Lower lobe of right lung (tissue), 2 donors: ENCODE measurements at regions not wholly inside any gene's neighbourhood (a gene's known extent, or its start where the extent isn't known, plus 50 kb on each side); places are given as distances from the start of the nearest gene placed in this dataset.

Experiments used
- ATAC-seq, 2 donors: fragments of 200-7000 bp; cut with Tn5 transposase; one replicate each; pipeline ENCODE4 v1.9.1; 2020 to 2022; ENCODE audit warnings: mild to moderate bottlenecking in 2 of 2, moderate library complexity in 2 of 2
- DNase-seq: peaks from one replicate; pipeline ENCODE4 v3.0.0-alpha.2; 2020
- H3K27ac ChIP-seq: fragments of 200-600 bp; one replicate; pipeline ENCODE4 v1.8.0; 2022
- H3K27me3 ChIP-seq: fragments of 200-600 bp; one replicate; pipeline ENCODE4 v1.8.0; 2022; ENCODE audit warnings: low read depth
- H3K36me3 ChIP-seq: fragments of 200-600 bp; one replicate; pipeline ENCODE4 v1.8.0; 2022; ENCODE audit warnings: mild to moderate bottlenecking
- H3K4me1 ChIP-seq: fragments of 200-600 bp; one replicate; pipeline ENCODE4 v1.8.0; 2022
- H3K4me3 ChIP-seq: fragments of 200-600 bp; one replicate; pipeline ENCODE4 v1.8.0; 2022; ENCODE audit warnings: mild to moderate bottlenecking
- H3K9me3 ChIP-seq: fragments of 200-600 bp; one replicate; pipeline ENCODE4 v1.8.0; 2022
- CTCF ChIP-seq: fragments of 200-600 bp; IDR thresholded peaks from one replicate; pipeline ENCODE4 v1.8.0; 2022; ENCODE audit warnings: antibody characterized with exemption, mild to moderate bottlenecking
- intact Hi-C: fragments of 100-400 bp; cut with DNase I; formaldehyde crosslinking; loops from one replicate; pipeline ENCODE4 v1.11.0; 2022
- donor health status: DM: no; HTN: yes; CAD: no; lungs with severe emphysema.

- no peak for DNase-seq
- no peak overlapping the region for H3K4me3 ChIP-seq
Measured at GRCh38 chr21:38675182-38675824, 130.4 kb upstream of the ETS2 start.

GRCh38 chr21:38678827-38679226, 126.9 kb upstream of the ETS2 start:
- Histone ChIP-seq H3K4me3 (no peak overlapping the region), H3K9me3 (no peaks in the 10 kb centered on the region), H3K36me3 (no peaks in the 10 kb centered on the region), H3K27me3 (peaks cover 17% of the 10 kb centered on the region), H3K4me1 (peaks cover 17% of the 10 kb centered on the region), H3K27ac (no peak overlapping the region)
- ATAC-seq = no peak
- intact Hi-C loops = no loop called here
- no peak for TF ChIP-seq CTCF
- no peak for DNase-seq

More at GRCh38 chr21:38675182-38675824, 130.4 kb upstream of the ETS2 start:
- no peak overlapping the region for H3K27ac ChIP-seq
- H3K4me1 ChIP-seq = peaks cover 13% of the 10 kb centered on the region
- TF ChIP-seq CTCF = no peak
- no peak for ATAC-seq
- H3K9me3 ChIP-seq = no peaks in the 10 kb centered on the region
- no peaks in the 10 kb centered on the region for H3K36me3 ChIP-seq
- intact Hi-C loops = no loop called here
- H3K27me3 ChIP-seq = peaks cover 6% of the 10 kb centered on the region

GRCh38 chr21:38679534-38679933, 126.2 kb upstream of the ETS2 start:
- no peak for TF ChIP-seq CTCF
- H3K27ac ChIP-seq = no peak overlapping the region
- DNase-seq (no peak), ATAC-seq (peak in 1 of 2 donors; percentile 41)
- H3K4me1 ChIP-seq = peaks cover 17% of the 10 kb centered on the region
- H3K4me3 ChIP-seq = no peak overlapping the region
- no peaks in the 10 kb centered on the region for H3K9me3 ChIP-seq
- peaks cover 17% of the 10 kb centered on the region for H3K27me3 ChIP-seq
- intact Hi-C loops = no loop called here
- H3K36me3 ChIP-seq = no peaks in the 10 kb centered on the region

- Histone ChIP-seq H3K36me3 (no peaks in the 10 kb centered on the region), H3K4me1 (peaks cover 17% of the 10 kb centered on the region), H3K4me3 (no peak overlapping the region), H3K27ac (no peak overlapping the region), H3K27me3 (peaks cover 17% of the 10 kb centered on the region), H3K9me3 (no peaks in the 10 kb centered on the region)
- DNase-seq (no peak), ATAC-seq (no peak)
- no peak for TF ChIP-seq CTCF
- intact Hi-C loops = no loop called here
Measured at GRCh38 chr21:38680401-38680800, 125.3 kb upstream of the ETS2 start.

GRCh38 chr21:38683222-38683621, 122.5 kb upstream of the ETS2 start:
- Histone ChIP-seq H3K36me3 (no peaks in the 10 kb centered on the region), H3K9me3 (no peaks in the 10 kb centered on the region), H3K27me3 (peaks cover 11% of the 10 kb centered on the region), H3K4me1 (peaks cover 17% of the 10 kb centered on the region), H3K27ac (no peak overlapping the region), H3K4me3 (no peak overlapping the region)
- ATAC-seq = no peak
- no peak for TF ChIP-seq CTCF
- no peak for DNase-seq
- intact Hi-C loops = no loop called here
